Smooth muscle cell (in vitro differentiated cells): ENCODE measurements at regions not wholly inside any gene's neighbourhood (a gene's known extent, or its start where the extent isn't known, plus 50 kb on each side); places are given as distances from the start of the nearest gene placed in this dataset.

Experiments used
- DNase-seq: peaks from one replicate; lab custom pipeline; 2025; ENCODE audit not compliant: unreplicated experiment; lab: John Stamatoyannopoulos, UW
- H2AFZ ChIP-seq: fragments of 200-600 bp; sonication (generic); 2 replicates; pipeline ENCODE4 v1.6.0; 2016; ENCODE audit warnings: antibody characterized with exemption, low read depth, mild to moderate bottlenecking
- H3F3A ChIP-seq: fragments of 200-600 bp; sonication (generic); 2 replicates; pipeline ENCODE4 v1.6.0; 2017; ENCODE audit warnings: antibody characterized with exemption, low read depth
- H3K27ac ChIP-seq: fragments of 200-600 bp; sonication (generic); 2 replicates; pipeline ENCODE4 v1.5.1; 2016; ENCODE audit warnings: low read depth, mild to moderate bottlenecking
- H3K27me3 ChIP-seq: fragments of 200-600 bp; sonication (generic); 2 replicates; pipeline ENCODE4 v1.6.1; 2016; ENCODE audit warnings: low read depth, mild to moderate bottlenecking
- H3K36me3 ChIP-seq: fragments of 200-600 bp; sonication (generic); 2 replicates; pipeline ENCODE4 v1.5.1; 2016; ENCODE audit warnings: low read depth
- H3K4me1 ChIP-seq: fragments of 200-600 bp; sonication (generic); 2 replicates; pipeline ENCODE4 v1.5.1; 2016; ENCODE audit warnings: low read depth
- H3K4me2 ChIP-seq: fragments of 200-600 bp; sonication (generic); 2 replicates; pipeline ENCODE4 v1.6.0; 2016; ENCODE audit warnings: mild to moderate bottlenecking
- H3K4me3 ChIP-seq: fragments of 200-600 bp; sonication (generic); 2 replicates; pipeline ENCODE4 v1.5.1; 2016; ENCODE audit warnings: mild to moderate bottlenecking
- H3K79me2 ChIP-seq: fragments of 200-600 bp; sonication (generic); 2 replicates; pipeline ENCODE4 v1.6.0; 2016; ENCODE audit warnings: low read depth, mild to moderate bottlenecking
- H3K9ac ChIP-seq: fragments of 200-600 bp; sonication (generic); 2 replicates; pipeline ENCODE4 v1.6.0; 2016; ENCODE audit warnings: low read depth
- H3K9me3 ChIP-seq: fragments of 200-600 bp; sonication (generic); replicated peaks from 2 replicates; pipeline ENCODE4 v1.5.1; 2016; ENCODE audit warnings: low read depth
- H4K20me1 ChIP-seq: fragments of 200-600 bp; sonication (generic); 2 replicates; pipeline ENCODE4 v1.6.0; 2016; ENCODE audit warnings: low read depth
- WGBS: methylation state at CpG from one replicate; pipeline ENCODE4 v1.1.7; 2016; ENCODE audit warnings: low lambda C conversion rate; 5-methylcytosine and 5-hydroxymethylcytosine counted together
- TF ChIP-seq, protein P1 (sequence below): fragments of 200-600 bp; sonication (generic); IDR thresholded peaks from 2 replicates; pipeline ENCODE4 v1.5.1; 2017; ENCODE audit warnings: borderline replicate concordance, mild to moderate bottlenecking, antibody characterized with exemption; ENCODE audit not compliant: insufficient read depth, poor library complexity, severe bottlenecking

DNA sequence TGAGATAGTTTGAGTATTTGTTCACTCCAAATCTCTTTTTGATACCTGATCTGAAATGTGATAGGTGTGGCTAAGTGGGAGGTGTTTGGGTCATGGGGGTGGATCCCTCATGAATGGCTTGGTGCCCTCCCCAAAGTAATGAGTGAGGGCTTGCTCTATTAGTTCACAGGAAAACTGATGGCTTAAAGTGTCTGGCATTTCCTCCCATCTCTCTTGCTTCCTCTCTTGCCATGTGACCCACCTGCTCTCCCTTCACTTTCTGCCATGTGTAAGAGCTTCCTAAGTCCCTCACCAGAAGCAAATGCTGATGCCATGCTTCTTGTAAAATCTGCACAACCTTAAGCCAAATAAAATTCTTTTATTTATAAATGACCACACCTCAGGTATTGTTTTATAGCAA lies 61.1 kb downstream of the MAD2L1 start:
- Histone ChIP-seq H3K4me1 (no peaks in the 10 kb centered on the region), H3K27ac (no peak overlapping the region), H4K20me1 (no peaks in the 10 kb centered on the region), H3K79me2 (no peaks in the 10 kb centered on the region), H3K4me3 (no peak overlapping the region), H3K9me3 (no peaks in the 10 kb centered on the region), H3F3A (peaks cover 2% of the 10 kb centered on the region), H3K36me3 (no peaks in the 10 kb centered on the region), H2AFZ (no peak overlapping the region), H3K4me2 (no peak overlapping the region), H3K9ac (no peak overlapping the region), H3K27me3 (peaks cover 9% of the 10 kb centered on the region)
- TF ChIP-seq, protein P1, sequence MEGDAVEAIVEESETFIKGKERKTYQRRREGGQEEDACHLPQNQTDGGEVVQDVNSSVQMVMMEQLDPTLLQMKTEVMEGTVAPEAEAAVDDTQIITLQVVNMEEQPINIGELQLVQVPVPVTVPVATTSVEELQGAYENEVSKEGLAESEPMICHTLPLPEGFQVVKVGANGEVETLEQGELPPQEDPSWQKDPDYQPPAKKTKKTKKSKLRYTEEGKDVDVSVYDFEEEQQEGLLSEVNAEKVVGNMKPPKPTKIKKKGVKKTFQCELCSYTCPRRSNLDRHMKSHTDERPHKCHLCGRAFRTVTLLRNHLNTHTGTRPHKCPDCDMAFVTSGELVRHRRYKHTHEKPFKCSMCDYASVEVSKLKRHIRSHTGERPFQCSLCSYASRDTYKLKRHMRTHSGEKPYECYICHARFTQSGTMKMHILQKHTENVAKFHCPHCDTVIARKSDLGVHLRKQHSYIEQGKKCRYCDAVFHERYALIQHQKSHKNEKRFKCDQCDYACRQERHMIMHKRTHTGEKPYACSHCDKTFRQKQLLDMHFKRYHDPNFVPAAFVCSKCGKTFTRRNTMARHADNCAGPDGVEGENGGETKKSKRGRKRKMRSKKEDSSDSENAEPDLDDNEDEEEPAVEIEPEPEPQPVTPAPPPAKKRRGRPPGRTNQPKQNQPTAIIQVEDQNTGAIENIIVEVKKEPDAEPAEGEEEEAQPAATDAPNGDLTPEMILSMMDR: no peak
- DNase-seq: no peak

DNA sequence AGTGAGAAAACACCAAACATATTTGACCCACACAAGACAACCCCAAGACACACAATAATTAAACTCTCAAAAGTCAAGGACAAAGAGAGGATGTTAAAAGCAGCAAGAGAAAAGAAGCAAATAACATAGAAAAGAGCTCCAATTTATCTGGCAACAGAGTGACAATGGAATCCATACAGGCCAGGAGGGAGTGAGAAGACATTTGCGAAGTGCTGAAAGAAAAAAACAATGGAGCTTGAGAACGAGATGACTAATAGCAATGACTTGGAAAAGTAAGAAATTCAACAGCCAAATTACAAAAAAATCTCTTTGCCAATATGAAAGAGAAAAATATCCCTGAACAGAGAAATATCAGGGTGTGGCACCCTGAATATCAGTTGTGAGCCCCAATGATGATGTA lies 61.6 kb downstream of the MAD2L1 start:
- no peaks in the 10 kb centered on the region for H3K4me1 ChIP-seq
- DNase-seq: no peak
- H3F3A ChIP-seq: peaks cover 2% of the 10 kb centered on the region
- no peak overlapping the region for H3K9ac ChIP-seq
- 63% methylated on average over 2 of the region's 2 CpGs for WGBS
- TF ChIP-seq, protein P1: no peak
- peaks cover 10% of the 10 kb centered on the region for H3K27me3 ChIP-seq
- H3K4me2 ChIP-seq: no peak overlapping the region
- H3K9me3 ChIP-seq: no peaks in the 10 kb centered on the region
- H4K20me1 ChIP-seq: no peaks in the 10 kb centered on the region
- no peaks in the 10 kb centered on the region for H3K36me3 ChIP-seq
- H3K79me2 ChIP-seq: no peaks in the 10 kb centered on the region
- no peak overlapping the region for H3K4me3 ChIP-seq
- no peak overlapping the region for H3K27ac ChIP-seq
- H2AFZ ChIP-seq: no peak overlapping the region

DNA sequence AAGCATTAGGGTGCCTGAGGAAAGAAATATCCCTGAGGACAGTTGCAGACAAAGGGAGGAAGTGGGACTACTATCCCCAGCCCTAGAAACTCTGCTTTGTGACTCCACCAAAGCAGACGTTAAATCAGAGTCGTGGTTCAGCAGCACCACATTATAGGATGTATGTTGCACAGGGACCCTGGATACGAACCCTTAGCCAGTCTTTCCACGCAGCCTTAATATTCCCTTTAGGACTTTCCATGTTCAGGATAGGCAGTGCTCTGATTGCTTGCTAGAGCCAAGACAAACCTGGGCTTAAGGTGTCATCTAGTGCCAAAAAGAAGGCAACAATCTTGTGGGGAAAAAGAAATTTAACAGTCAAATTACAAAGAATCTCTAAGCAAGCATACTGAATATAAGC lies 62.6 kb downstream of the MAD2L1 start:
- Histone ChIP-seq H3K36me3 (no peaks in the 10 kb centered on the region), H3K4me2 (no peak overlapping the region), H3F3A (peaks cover 2% of the 10 kb centered on the region), H3K9me3 (no peaks in the 10 kb centered on the region), H4K20me1 (no peaks in the 10 kb centered on the region), H3K27me3 (peaks cover 17% of the 10 kb centered on the region), H3K9ac (no peak overlapping the region), H3K4me3 (no peak overlapping the region), H3K79me2 (no peaks in the 10 kb centered on the region), H3K27ac (no peak overlapping the region), H3K4me1 (no peaks in the 10 kb centered on the region), H2AFZ (no peak overlapping the region)
- TF ChIP-seq, protein P1: no peak
- DNase-seq: no peak
- WGBS: 87% methylated on average over 4 of the region's 4 CpGs

DNA sequence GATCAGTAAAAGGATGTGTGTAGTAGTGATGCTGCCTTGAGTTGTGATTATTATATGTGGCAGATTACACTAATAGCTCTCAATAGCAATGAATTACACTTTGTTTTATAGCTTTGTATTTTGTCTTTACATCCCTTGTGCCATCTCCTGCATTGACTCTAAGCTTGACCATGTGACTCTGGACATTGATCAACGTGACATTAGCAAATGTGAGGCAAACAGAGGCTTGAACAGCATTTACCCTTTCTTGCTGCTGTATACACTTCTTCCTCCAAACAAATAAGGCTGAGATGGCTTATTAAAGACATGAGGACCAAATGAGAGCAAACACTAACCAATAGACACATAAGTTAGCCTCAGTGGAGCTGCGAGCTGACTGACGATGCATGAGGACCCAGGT lies 63.5 kb downstream of the MAD2L1 start:
- no peaks in the 10 kb centered on the region for H3K4me1 ChIP-seq
- peaks cover 2% of the 10 kb centered on the region for H3F3A ChIP-seq
- no peak for DNase-seq
- H2AFZ ChIP-seq: no peak overlapping the region
- no peaks in the 10 kb centered on the region for H3K9me3 ChIP-seq
- H3K4me2 ChIP-seq: no peak overlapping the region
- TF ChIP-seq, protein P1: no peak
- H3K79me2 ChIP-seq: no peaks in the 10 kb centered on the region
- no peak overlapping the region for H3K27ac ChIP-seq
- H4K20me1 ChIP-seq: no peaks in the 10 kb centered on the region
- peaks cover 17% of the 10 kb centered on the region for H3K27me3 ChIP-seq
- no peaks in the 10 kb centered on the region for H3K36me3 ChIP-seq
- 97% methylated on average over 3 of the region's 3 CpGs for WGBS
- H3K9ac ChIP-seq: no peak overlapping the region
- no peak overlapping the region for H3K4me3 ChIP-seq
